ENCODE measurements at regions not wholly inside any gene's neighbourhood (a gene's known extent, or its start where the extent isn't known, plus 50 kb on each side); places are given as distances from the start of the nearest gene placed in this dataset.

DNA sequence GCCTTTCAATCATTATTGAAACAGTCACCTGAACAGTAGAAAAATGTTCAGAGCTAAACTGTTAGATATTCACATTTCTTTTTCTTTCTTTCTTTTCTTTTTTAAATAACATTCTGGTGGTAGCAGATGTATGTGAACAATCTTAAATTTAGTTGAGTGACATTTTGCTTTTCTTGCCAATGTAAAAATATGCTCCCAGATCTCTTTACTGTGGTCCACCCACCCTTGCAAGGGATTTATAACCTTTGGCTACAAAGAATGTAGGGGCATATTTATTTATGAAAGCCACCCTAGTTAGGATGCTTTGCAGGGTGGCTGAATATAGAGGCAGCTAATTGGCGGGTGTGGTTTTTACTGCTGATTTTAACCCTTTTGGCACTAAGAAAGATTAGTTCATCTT, 473.9 kb downstream of the MFSD1 start:
- Histone ChIP-seq H3K27ac (no peak overlapping the region), H3K4me1 (no peaks in the 10 kb centered on the region), H3K36me3 (no peaks in the 10 kb centered on the region), H3K9me3 (no peaks in the 10 kb centered on the region), H3K27me3 (no peaks in the 10 kb centered on the region), H3K4me3 (no peak overlapping the region)
- no peak for TF ChIP-seq POLR2A (IDR thresholded peaks at IDR 0.05)
- no peak for TF ChIP-seq POLR2AphosphoS5 (IDR thresholded peaks at IDR 0.05)
- TF ChIP-seq EP300 (IDR thresholded peaks at IDR 0.05): no peak
- TF ChIP-seq, protein P1, sequence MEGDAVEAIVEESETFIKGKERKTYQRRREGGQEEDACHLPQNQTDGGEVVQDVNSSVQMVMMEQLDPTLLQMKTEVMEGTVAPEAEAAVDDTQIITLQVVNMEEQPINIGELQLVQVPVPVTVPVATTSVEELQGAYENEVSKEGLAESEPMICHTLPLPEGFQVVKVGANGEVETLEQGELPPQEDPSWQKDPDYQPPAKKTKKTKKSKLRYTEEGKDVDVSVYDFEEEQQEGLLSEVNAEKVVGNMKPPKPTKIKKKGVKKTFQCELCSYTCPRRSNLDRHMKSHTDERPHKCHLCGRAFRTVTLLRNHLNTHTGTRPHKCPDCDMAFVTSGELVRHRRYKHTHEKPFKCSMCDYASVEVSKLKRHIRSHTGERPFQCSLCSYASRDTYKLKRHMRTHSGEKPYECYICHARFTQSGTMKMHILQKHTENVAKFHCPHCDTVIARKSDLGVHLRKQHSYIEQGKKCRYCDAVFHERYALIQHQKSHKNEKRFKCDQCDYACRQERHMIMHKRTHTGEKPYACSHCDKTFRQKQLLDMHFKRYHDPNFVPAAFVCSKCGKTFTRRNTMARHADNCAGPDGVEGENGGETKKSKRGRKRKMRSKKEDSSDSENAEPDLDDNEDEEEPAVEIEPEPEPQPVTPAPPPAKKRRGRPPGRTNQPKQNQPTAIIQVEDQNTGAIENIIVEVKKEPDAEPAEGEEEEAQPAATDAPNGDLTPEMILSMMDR (IDR thresholded peaks at IDR 0.05): no peak
- no peak for ATAC-seq
- 38 to 67% methylated on average over 1 of the region's 1 CpG for WGBS, 2 donors (ENCODE audit: low coverage in 1 of 2)

DNA sequence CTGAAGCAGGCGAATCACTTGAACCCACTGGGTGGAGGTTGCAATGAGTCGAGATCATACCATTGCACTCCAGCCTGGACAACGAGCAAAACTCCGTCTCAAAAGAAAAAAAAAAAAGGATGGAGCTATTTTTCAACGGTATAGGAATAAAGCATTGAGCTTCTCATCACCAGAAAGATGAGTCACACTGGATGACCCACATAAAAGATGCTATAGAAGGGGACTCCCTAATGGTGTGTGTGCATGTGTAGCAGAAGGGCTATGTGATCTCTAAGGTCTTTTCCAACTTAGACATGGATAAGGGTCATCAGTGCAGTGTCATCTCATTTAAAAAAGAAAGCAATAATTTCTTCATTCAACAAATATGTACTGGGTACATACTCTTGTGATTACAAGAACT, 476.0 kb downstream of the MFSD1 start:
- WGBS, 2 donors (ENCODE audit: low coverage in 1 of 2): 57 to 79% methylated on average over 2 to 5 of the region's 5 CpGs
- Histone ChIP-seq H3K36me3 (no peaks in the 10 kb centered on the region), H3K4me3 (no peak overlapping the region), H3K9me3 (no peaks in the 10 kb centered on the region), H3K27ac (no peak overlapping the region), H3K4me1 (no peaks in the 10 kb centered on the region), H3K27me3 (no peaks in the 10 kb centered on the region)
- TF ChIP-seq POLR2A (IDR thresholded peaks at IDR 0.05) (no peak), POLR2AphosphoS5 (IDR thresholded peaks at IDR 0.05) (no peak), EP300 (IDR thresholded peaks at IDR 0.05) (no peak)
- TF ChIP-seq, protein P1 (IDR thresholded peaks at IDR 0.05): no peak
- ATAC-seq: no peak

DNA sequence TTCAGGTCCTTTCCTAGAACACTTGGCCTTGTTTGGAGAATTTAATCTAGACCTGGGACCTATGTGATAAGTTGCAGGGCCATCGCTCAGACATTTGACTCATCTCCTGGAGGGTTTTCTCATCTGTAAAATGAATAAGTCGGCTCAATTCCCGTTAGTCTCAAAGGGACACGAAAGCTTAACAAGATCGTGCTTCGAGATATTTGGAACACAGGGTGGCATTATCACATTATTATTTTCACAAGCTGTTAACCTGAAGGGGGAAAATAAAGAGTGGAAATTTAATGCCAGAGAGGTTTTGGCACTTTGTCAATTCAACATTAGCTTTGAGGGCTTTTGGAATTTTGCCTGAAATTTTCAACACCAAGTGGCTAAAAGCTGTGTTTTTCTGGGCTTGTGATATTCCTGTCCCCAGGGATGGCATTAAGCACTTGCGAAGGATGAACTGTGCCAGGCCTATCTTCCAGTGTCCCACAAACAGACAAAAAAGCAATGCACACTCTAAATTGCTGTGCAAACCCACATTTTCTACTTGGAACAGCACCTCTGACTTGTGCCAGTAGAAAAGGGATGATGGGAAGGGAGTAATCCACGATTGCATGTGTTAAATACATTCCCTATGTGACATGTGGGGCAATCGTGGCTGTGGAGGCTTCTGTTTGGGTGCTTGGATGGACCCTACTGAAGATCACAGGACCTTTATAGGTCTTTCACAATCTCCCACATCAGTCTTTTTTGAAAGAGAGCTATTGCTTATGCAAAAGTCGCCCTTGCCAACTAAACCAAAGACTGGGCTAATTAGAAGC, 478.7 kb downstream of the MFSD1 start:
- no peaks in the 10 kb centered on the region for H3K27me3 ChIP-seq
- no peak overlapping the region for H3K27ac ChIP-seq
- WGBS, 2 donors (ENCODE audit: low coverage in 1 of 2): 62 to 63% methylated on average over 6 to 10 of the region's 10 CpGs
- no peaks in the 10 kb centered on the region for H3K9me3 ChIP-seq
- no peaks in the 10 kb centered on the region for H3K36me3 ChIP-seq
- H3K4me3 ChIP-seq: no peak overlapping the region
- no peak for ATAC-seq
- H3K4me1 ChIP-seq: no peaks in the 10 kb centered on the region
- TF ChIP-seq, protein P1 (IDR thresholded peaks at IDR 0.05): no peak
- no peak for TF ChIP-seq POLR2A (IDR thresholded peaks at IDR 0.05)
- TF ChIP-seq POLR2AphosphoS5 (IDR thresholded peaks at IDR 0.05): no peak
- TF ChIP-seq EP300 (IDR thresholded peaks at IDR 0.05): no peak

DNA sequence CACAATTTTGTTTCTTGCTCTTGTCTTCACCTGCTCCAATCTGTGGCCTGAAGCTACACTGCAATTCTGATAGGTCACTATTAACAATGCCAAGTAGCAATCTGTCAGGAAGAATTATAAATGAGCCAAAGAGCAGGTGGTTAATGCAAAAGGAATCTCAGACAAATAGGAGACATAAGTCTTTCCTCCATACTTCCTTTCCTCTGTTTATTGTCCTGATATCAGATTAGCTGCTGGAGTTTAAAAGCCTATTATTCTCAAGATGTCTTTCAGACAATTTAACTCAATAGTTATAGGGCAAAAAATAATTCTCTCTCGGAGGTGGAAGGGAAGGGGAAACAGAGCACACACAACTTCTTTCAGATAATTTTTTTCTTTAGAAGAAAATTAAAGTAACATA, 491.6 kb downstream of the MFSD1 start:
- 40 to 46% methylated on average over 1 of the region's 1 CpG for WGBS, 2 donors (ENCODE audit: low coverage in 1 of 2)
- ATAC-seq: no peak
- Histone ChIP-seq H3K27me3 (no peaks in the 10 kb centered on the region), H3K27ac (no peak overlapping the region), H3K36me3 (no peaks in the 10 kb centered on the region), H3K4me3 (no peak overlapping the region), H3K4me1 (no peaks in the 10 kb centered on the region), H3K9me3 (no peaks in the 10 kb centered on the region)
- TF ChIP-seq POLR2AphosphoS5 (IDR thresholded peaks at IDR 0.05) (no peak), POLR2A (IDR thresholded peaks at IDR 0.05) (no peak), EP300 (IDR thresholded peaks at IDR 0.05) (no peak)
- TF ChIP-seq, protein P1 (IDR thresholded peaks at IDR 0.05): no peak

DNA sequence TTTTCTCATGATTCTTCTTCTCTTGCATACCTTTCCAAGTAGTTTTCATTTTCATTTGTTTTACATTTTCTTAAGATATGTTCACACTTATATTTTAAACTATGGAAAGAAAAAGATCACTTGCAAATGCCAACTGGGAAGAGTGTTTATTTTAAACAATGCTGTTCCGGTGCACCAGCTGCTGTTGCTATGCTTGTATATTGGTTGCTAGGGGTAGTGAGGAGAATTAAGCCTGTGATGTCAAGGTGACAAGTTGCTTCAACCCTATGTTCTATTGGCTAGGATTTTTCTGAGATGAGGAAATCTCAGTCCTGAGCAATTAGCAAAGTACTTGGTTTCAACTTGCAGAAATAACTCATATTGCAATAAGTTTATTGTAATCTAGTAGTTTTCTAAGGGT, 500.1 kb downstream of the MFSD1 start:
- H3K4me3 ChIP-seq: no peak overlapping the region
- 6 to 10% methylated on average over 1 of the region's 1 CpG for WGBS, 2 donors (ENCODE audit: low coverage in 1 of 2)
- ATAC-seq: no peak
- peaks cover 0 to 8% (median 0%) of the 10 kb centered on the region in 3 donors for H3K4me1 ChIP-seq
- no peak for TF ChIP-seq POLR2AphosphoS5 (IDR thresholded peaks at IDR 0.05)
- TF ChIP-seq, protein P1 (IDR thresholded peaks at IDR 0.05): no peak
- no peak for TF ChIP-seq EP300 (IDR thresholded peaks at IDR 0.05)
- H3K9me3 ChIP-seq: no peaks in the 10 kb centered on the region
- no peak overlapping the region for H3K27ac ChIP-seq
- no peaks in the 10 kb centered on the region for H3K36me3 ChIP-seq
- no peaks in the 10 kb centered on the region for H3K27me3 ChIP-seq

Data from gastroesophageal sphincter (tissue), 4 donors.